ENCODE measurements at regions not wholly inside any gene's neighbourhood (a gene's known extent, or its start where the extent isn't known, plus 50 kb on each side); places are given as distances from the start of the nearest gene placed in this dataset.

DNA sequence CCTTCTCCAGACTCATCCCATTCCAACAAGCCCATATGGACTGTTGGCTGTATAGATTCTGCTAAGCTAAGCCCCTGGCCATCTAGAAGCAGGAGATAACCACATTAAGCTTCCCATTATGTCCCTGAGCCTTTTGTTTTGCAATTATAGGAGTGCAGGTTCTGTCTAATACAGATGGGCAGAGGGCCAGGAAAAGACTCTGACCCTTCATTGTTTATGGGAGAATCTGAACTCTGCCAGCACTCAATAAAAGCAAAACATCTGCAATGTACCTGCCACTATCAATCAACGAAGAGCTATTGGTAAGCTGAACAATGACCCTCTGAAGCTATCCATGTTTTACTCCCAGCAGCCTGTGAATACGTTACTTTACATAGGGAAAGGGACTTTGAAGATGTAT lies 207.3 kb upstream of the CLNK start:
- TF ChIP-seq EMX1 (CRISPR knock-in tag; IDR thresholded peaks at IDR 0.05) (no peak), ETV6 (CRISPR knock-in tag; IDR thresholded peaks at IDR 0.05) (no peak), FOXK1 (CRISPR knock-in tag; IDR thresholded peaks at IDR 0.05) (no peak), SMAD3 (CRISPR knock-in tag; IDR thresholded peaks at IDR 0.05; ENCODE audit: borderline replicate concordance) (no peak), TEAD1 (CRISPR knock-in tag; IDR thresholded peaks at IDR 0.05) (no peak), MYBL2 (CRISPR knock-in tag; IDR thresholded peaks at IDR 0.05) (no peak), OVOL2 (CRISPR knock-in tag; IDR thresholded peaks at IDR 0.05; ENCODE audit: borderline replicate concordance) (no peak)
- TF ChIP-seq, protein P1, sequence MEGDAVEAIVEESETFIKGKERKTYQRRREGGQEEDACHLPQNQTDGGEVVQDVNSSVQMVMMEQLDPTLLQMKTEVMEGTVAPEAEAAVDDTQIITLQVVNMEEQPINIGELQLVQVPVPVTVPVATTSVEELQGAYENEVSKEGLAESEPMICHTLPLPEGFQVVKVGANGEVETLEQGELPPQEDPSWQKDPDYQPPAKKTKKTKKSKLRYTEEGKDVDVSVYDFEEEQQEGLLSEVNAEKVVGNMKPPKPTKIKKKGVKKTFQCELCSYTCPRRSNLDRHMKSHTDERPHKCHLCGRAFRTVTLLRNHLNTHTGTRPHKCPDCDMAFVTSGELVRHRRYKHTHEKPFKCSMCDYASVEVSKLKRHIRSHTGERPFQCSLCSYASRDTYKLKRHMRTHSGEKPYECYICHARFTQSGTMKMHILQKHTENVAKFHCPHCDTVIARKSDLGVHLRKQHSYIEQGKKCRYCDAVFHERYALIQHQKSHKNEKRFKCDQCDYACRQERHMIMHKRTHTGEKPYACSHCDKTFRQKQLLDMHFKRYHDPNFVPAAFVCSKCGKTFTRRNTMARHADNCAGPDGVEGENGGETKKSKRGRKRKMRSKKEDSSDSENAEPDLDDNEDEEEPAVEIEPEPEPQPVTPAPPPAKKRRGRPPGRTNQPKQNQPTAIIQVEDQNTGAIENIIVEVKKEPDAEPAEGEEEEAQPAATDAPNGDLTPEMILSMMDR (IDR thresholded peaks at IDR 0.05), result no peak
- TF ChIP-seq, protein P2, sequence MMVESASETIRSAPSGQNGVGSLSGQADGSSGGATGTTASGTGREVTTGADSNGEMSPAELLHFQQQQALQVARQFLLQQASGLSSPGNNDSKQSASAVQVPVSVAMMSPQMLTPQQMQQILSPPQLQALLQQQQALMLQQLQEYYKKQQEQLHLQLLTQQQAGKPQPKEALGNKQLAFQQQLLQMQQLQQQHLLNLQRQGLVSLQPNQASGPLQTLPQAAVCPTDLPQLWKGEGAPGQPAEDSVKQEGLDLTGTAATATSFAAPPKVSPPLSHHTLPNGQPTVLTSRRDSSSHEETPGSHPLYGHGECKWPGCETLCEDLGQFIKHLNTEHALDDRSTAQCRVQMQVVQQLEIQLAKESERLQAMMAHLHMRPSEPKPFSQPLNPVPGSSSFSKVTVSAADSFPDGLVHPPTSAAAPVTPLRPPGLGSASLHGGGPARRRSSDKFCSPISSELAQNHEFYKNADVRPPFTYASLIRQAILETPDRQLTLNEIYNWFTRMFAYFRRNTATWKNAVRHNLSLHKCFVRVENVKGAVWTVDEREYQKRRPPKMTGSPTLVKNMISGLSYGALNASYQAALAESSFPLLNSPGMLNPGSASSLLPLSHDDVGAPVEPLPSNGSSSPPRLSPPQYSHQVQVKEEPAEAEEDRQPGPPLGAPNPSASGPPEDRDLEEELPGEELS (CRISPR knock-in tag; IDR thresholded peaks at IDR 0.05), result no peak
- TF ChIP-seq, protein P3, sequence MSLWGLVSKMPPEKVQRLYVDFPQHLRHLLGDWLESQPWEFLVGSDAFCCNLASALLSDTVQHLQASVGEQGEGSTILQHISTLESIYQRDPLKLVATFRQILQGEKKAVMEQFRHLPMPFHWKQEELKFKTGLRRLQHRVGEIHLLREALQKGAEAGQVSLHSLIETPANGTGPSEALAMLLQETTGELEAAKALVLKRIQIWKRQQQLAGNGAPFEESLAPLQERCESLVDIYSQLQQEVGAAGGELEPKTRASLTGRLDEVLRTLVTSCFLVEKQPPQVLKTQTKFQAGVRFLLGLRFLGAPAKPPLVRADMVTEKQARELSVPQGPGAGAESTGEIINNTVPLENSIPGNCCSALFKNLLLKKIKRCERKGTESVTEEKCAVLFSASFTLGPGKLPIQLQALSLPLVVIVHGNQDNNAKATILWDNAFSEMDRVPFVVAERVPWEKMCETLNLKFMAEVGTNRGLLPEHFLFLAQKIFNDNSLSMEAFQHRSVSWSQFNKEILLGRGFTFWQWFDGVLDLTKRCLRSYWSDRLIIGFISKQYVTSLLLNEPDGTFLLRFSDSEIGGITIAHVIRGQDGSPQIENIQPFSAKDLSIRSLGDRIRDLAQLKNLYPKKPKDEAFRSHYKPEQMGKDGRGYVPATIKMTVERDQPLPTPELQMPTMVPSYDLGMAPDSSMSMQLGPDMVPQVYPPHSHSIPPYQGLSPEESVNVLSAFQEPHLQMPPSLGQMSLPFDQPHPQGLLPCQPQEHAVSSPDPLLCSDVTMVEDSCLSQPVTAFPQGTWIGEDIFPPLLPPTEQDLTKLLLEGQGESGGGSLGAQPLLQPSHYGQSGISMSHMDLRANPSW (CRISPR knock-in tag; conservative IDR thresholded peaks at IDR 0.05; ENCODE audit: low read depth), result no peak
- TF ChIP-seq, protein P4, sequence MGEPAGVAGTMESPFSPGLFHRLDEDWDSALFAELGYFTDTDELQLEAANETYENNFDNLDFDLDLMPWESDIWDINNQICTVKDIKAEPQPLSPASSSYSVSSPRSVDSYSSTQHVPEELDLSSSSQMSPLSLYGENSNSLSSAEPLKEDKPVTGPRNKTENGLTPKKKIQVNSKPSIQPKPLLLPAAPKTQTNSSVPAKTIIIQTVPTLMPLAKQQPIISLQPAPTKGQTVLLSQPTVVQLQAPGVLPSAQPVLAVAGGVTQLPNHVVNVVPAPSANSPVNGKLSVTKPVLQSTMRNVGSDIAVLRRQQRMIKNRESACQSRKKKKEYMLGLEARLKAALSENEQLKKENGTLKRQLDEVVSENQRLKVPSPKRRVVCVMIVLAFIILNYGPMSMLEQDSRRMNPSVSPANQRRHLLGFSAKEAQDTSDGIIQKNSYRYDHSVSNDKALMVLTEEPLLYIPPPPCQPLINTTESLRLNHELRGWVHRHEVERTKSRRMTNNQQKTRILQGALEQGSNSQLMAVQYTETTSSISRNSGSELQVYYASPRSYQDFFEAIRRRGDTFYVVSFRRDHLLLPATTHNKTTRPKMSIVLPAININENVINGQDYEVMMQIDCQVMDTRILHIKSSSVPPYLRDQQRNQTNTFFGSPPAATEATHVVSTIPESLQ (CRISPR knock-in tag; IDR thresholded peaks at IDR 0.05), result no peak
- TF ChIP-seq, protein P5, sequence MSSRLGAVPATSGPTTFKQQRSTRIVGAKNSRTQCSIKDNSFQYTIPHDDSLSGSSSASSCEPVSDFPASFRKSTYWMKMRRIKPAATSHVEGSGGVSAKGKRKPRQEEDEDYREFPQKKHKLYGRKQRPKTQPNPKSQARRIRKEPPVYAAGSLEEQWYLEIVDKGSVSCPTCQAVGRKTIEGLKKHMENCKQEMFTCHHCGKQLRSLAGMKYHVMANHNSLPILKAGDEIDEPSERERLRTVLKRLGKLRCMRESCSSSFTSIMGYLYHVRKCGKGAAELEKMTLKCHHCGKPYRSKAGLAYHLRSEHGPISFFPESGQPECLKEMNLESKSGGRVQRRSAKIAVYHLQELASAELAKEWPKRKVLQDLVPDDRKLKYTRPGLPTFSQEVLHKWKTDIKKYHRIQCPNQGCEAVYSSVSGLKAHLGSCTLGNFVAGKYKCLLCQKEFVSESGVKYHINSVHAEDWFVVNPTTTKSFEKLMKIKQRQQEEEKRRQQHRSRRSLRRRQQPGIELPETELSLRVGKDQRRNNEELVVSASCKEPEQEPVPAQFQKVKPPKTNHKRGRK (CRISPR knock-in tag; IDR thresholded peaks at IDR 0.05; ENCODE audit: borderline replicate concordance), result no peak
- TF ChIP-seq, protein P6, sequence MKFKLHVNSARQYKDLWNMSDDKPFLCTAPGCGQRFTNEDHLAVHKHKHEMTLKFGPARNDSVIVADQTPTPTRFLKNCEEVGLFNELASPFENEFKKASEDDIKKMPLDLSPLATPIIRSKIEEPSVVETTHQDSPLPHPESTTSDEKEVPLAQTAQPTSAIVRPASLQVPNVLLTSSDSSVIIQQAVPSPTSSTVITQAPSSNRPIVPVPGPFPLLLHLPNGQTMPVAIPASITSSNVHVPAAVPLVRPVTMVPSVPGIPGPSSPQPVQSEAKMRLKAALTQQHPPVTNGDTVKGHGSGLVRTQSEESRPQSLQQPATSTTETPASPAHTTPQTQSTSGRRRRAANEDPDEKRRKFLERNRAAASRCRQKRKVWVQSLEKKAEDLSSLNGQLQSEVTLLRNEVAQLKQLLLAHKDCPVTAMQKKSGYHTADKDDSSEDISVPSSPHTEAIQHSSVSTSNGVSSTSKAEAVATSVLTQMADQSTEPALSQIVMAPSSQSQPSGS (CRISPR knock-in tag; IDR thresholded peaks at IDR 0.05; ENCODE audit: borderline replicate concordance, low read depth), result no peak
